ENCODE measurements at regions not wholly inside any gene's neighbourhood (a gene's known extent, or its start where the extent isn't known, plus 50 kb on each side); places are given as distances from the start of the nearest gene placed in this dataset.

- no peaks in the 10 kb centered on the region for H3K9me3 ChIP-seq (ENCODE audit: insufficient read depth, low read depth, low read length)
- H3K79me2 ChIP-seq (ENCODE audit: insufficient read depth, low read length): no peaks in the 10 kb centered on the region
- H3K9me2 ChIP-seq (replicated peaks; ENCODE audit: low read depth, low read length): no peaks in the 10 kb centered on the region
- H3K36me3 ChIP-seq (ENCODE audit: insufficient read depth, low read length): no peaks in the 10 kb centered on the region
- H3F3A ChIP-seq (ENCODE audit: low read depth): no peaks in the 10 kb centered on the region
- no peak overlapping the region for H3K4me3 ChIP-seq (ENCODE audit: low read length, poor library complexity, severe bottlenecking)
- TF ChIP-seq CTCF (conservative IDR thresholded peaks at IDR 0.05; ENCODE audit: low read length): no peak
- no peak for TF ChIP-seq EZH2phosphoT487 (IDR thresholded peaks at IDR 0.05; ENCODE audit: borderline replicate concordance)
- no peak overlapping the region for H2AFZ ChIP-seq (ENCODE audit: low read length)
- no peaks in the 10 kb centered on the region for H3K27me3 ChIP-seq (ENCODE audit: insufficient read depth, low read length, poor library complexity, severe bottlenecking)
- no peaks in the 10 kb centered on the region for H4K20me1 ChIP-seq (ENCODE audit: insufficient read depth, low read length, poor library complexity, severe bottlenecking)
- no peak overlapping the region for H3K4me2 ChIP-seq (ENCODE audit: low read depth, low read length, poor library complexity, severe bottlenecking)
- no peak overlapping the region for H3K9ac ChIP-seq (ENCODE audit: low read depth, low read length, poor library complexity, severe bottlenecking)
- no peaks in the 10 kb centered on the region for H3K4me1 ChIP-seq (ENCODE audit: insufficient read depth, low read length, poor library complexity, severe bottlenecking)
These were observed 179.6 kb downstream of the RFC3 start for GRCh38 chr13:33997574-33997973.

- Histone ChIP-seq H2AFZ (ENCODE audit: low read length) (no peak overlapping the region), H3K9me2 (replicated peaks; ENCODE audit: low read depth, low read length) (no peaks in the 10 kb centered on the region), H3K4me3 (ENCODE audit: low read length, poor library complexity, severe bottlenecking) (no peak overlapping the region), H3K36me3 (ENCODE audit: insufficient read depth, low read length) (no peaks in the 10 kb centered on the region), H3K27me3 (ENCODE audit: insufficient read depth, low read length, poor library complexity, severe bottlenecking) (no peaks in the 10 kb centered on the region), H3K4me1 (ENCODE audit: insufficient read depth, low read length, poor library complexity, severe bottlenecking) (no peaks in the 10 kb centered on the region), H3K9me3 (ENCODE audit: insufficient read depth, low read depth, low read length) (no peaks in the 10 kb centered on the region), H3K4me2 (ENCODE audit: low read depth, low read length, poor library complexity, severe bottlenecking) (no peak overlapping the region), H3K9ac (ENCODE audit: low read depth, low read length, poor library complexity, severe bottlenecking) (no peak overlapping the region), H3F3A (ENCODE audit: low read depth) (no peaks in the 10 kb centered on the region), H4K20me1 (ENCODE audit: insufficient read depth, low read length, poor library complexity, severe bottlenecking) (no peaks in the 10 kb centered on the region), H3K79me2 (ENCODE audit: insufficient read depth, low read length) (no peaks in the 10 kb centered on the region)
- TF ChIP-seq EZH2phosphoT487 (IDR thresholded peaks at IDR 0.05; ENCODE audit: borderline replicate concordance) (no peak), CTCF (conservative IDR thresholded peaks at IDR 0.05; ENCODE audit: low read length) (no peak)
These were observed 182.1 kb downstream of the RFC3 start for GRCh38 chr13:33999811-34000605.

GRCh38 chr13:34000955-34001354 lies 183.0 kb downstream of the RFC3 start:
- Histone ChIP-seq H2AFZ (ENCODE audit: low read length) (no peak overlapping the region), H3K4me2 (ENCODE audit: low read depth, low read length, poor library complexity, severe bottlenecking) (no peak overlapping the region), H3F3A (ENCODE audit: low read depth) (no peaks in the 10 kb centered on the region), H3K4me3 (ENCODE audit: low read length, poor library complexity, severe bottlenecking) (no peak overlapping the region), H3K9me3 (ENCODE audit: insufficient read depth, low read depth, low read length) (no peaks in the 10 kb centered on the region), H3K79me2 (ENCODE audit: insufficient read depth, low read length) (no peaks in the 10 kb centered on the region), H3K9me2 (replicated peaks; ENCODE audit: low read depth, low read length) (no peaks in the 10 kb centered on the region), H3K4me1 (ENCODE audit: insufficient read depth, low read length, poor library complexity, severe bottlenecking) (no peaks in the 10 kb centered on the region), H3K36me3 (ENCODE audit: insufficient read depth, low read length) (no peaks in the 10 kb centered on the region), H3K9ac (ENCODE audit: low read depth, low read length, poor library complexity, severe bottlenecking) (no peak overlapping the region), H3K27me3 (ENCODE audit: insufficient read depth, low read length, poor library complexity, severe bottlenecking) (no peaks in the 10 kb centered on the region), H4K20me1 (ENCODE audit: insufficient read depth, low read length, poor library complexity, severe bottlenecking) (no peaks in the 10 kb centered on the region)
- TF ChIP-seq CTCF (conservative IDR thresholded peaks at IDR 0.05; ENCODE audit: low read length): no peak
- TF ChIP-seq EZH2phosphoT487 (IDR thresholded peaks at IDR 0.05; ENCODE audit: borderline replicate concordance): no peak
